ENCODE measurements at regions not wholly inside any gene's neighbourhood (a gene's known extent, or its start where the extent isn't known, plus 50 kb on each side); places are given as distances from the start of the nearest gene placed in this dataset.

GRCh38 chr12:78636231-78636855 is 228.2 kb upstream of the SYT1 start:
- no peak overlapping the region for H3K4me3 ChIP-seq
- DNase-seq: no peak
- no peaks in the 10 kb centered on the region for H3K9me3 ChIP-seq

GRCh38 chr12:78641837-78642423 is 222.6 kb upstream of the SYT1 start:
- TF ChIP-seq POLR2A (IDR thresholded peaks at IDR 0.05): no peak
- TF ChIP-seq, protein P1, sequence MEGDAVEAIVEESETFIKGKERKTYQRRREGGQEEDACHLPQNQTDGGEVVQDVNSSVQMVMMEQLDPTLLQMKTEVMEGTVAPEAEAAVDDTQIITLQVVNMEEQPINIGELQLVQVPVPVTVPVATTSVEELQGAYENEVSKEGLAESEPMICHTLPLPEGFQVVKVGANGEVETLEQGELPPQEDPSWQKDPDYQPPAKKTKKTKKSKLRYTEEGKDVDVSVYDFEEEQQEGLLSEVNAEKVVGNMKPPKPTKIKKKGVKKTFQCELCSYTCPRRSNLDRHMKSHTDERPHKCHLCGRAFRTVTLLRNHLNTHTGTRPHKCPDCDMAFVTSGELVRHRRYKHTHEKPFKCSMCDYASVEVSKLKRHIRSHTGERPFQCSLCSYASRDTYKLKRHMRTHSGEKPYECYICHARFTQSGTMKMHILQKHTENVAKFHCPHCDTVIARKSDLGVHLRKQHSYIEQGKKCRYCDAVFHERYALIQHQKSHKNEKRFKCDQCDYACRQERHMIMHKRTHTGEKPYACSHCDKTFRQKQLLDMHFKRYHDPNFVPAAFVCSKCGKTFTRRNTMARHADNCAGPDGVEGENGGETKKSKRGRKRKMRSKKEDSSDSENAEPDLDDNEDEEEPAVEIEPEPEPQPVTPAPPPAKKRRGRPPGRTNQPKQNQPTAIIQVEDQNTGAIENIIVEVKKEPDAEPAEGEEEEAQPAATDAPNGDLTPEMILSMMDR (IDR thresholded peaks at IDR 0.05): no peak
- H3K36me3 ChIP-seq: no peaks in the 10 kb centered on the region
- DNase-seq: no peak
- no peaks in the 10 kb centered on the region for H3K27me3 ChIP-seq
- H3K4me3 ChIP-seq: no peak overlapping the region
- no peaks in the 10 kb centered on the region for H3K9me3 ChIP-seq
- H3K27ac ChIP-seq: no peak overlapping the region
- H3K4me1 ChIP-seq: no peaks in the 10 kb centered on the region

More at GRCh38 chr12:78636231-78636855, 228.2 kb upstream of the SYT1 start:
- no peak overlapping the region for H3K27ac ChIP-seq
- H3K27me3 ChIP-seq: no peaks in the 10 kb centered on the region
- H3K36me3 ChIP-seq: no peaks in the 10 kb centered on the region
- TF ChIP-seq, protein P1 (IDR thresholded peaks at IDR 0.05): no peak
- TF ChIP-seq POLR2A (IDR thresholded peaks at IDR 0.05): no peak
- no peaks in the 10 kb centered on the region for H3K4me1 ChIP-seq

GRCh38 chr12:78645956-78646355 is 218.6 kb upstream of the SYT1 start:
- H3K4me3 ChIP-seq: no peak overlapping the region
- no peak for DNase-seq
- H3K27me3 ChIP-seq: no peaks in the 10 kb centered on the region
- H3K4me1 ChIP-seq: no peaks in the 10 kb centered on the region
- no peak overlapping the region for H3K27ac ChIP-seq
- H3K36me3 ChIP-seq: no peaks in the 10 kb centered on the region
- TF ChIP-seq, protein P1 (IDR thresholded peaks at IDR 0.05): no peak
- TF ChIP-seq POLR2A (IDR thresholded peaks at IDR 0.05): no peak
- H3K9me3 ChIP-seq: no peaks in the 10 kb centered on the region

DNA sequence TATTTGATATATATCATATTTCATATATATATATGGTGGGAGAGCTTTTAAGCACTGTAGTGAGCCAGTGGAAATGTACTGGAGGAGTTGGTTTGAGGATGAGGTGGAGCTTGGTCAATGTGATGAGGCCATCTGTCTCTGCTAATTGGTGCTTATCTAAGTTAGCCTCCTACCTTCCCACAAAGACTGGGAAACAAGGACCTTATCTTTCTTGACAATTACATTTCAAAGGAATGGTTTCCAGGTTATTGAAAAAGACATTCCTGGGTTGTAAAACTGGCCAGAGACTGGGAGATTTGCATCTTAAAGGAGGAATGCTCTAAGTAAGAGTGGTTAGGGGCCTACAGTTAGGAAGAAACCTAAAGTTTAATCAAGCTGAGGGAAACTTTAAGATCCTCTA is 212.8 kb upstream of the SYT1 start:
- no peaks in the 10 kb centered on the region for H3K36me3 ChIP-seq
- H3K27ac ChIP-seq: no peak overlapping the region
- no peaks in the 10 kb centered on the region for H3K27me3 ChIP-seq
- TF ChIP-seq, protein P1 (IDR thresholded peaks at IDR 0.05): no peak
- TF ChIP-seq POLR2A (IDR thresholded peaks at IDR 0.05): no peak
- no peak overlapping the region for H3K4me3 ChIP-seq
- no peaks in the 10 kb centered on the region for H3K9me3 ChIP-seq
- DNase-seq: no peak
- no peaks in the 10 kb centered on the region for H3K4me1 ChIP-seq

- TF ChIP-seq POLR2A (IDR thresholded peaks at IDR 0.05): no peak
- TF ChIP-seq, protein P1 (IDR thresholded peaks at IDR 0.05): no peak
These were observed 198.0 kb upstream of the SYT1 start for GRCh38 chr12:78666584-78666983.

More at GRCh38 chr12:78666584-78666983, 198.0 kb upstream of the SYT1 start:
- DNase-seq: no peak
- H3K27me3 ChIP-seq: no peaks in the 10 kb centered on the region
- H3K4me3 ChIP-seq: no peak overlapping the region
- H3K9me3 ChIP-seq: no peaks in the 10 kb centered on the region
- H3K36me3 ChIP-seq: no peaks in the 10 kb centered on the region
- H3K4me1 ChIP-seq: no peaks in the 10 kb centered on the region
- H3K27ac ChIP-seq: no peak overlapping the region
